ENCODE measurements at regions not wholly inside any gene's neighbourhood (a gene's known extent, or its start where the extent isn't known, plus 50 kb on each side); places are given as distances from the start of the nearest gene placed in this dataset.
"Not testable (repeated sequence)": the region's sequence is repeated elsewhere in the genome, so short reads cannot be mapped to it uniquely, and the experiment has no call there.

GRCh38 chr5:96171973-96172372 is 210.3 kb upstream of the ELL2 start:
- DNase-seq (ENCODE audit: low spot score): not testable (repeated sequence)

GRCh38 chr5:96170481-96171125 is 209.0 kb upstream of the ELL2 start:
- not testable (repeated sequence) for DNase-seq (ENCODE audit: low spot score)

GRCh38 chr5:96168833-96169232 is 207.2 kb upstream of the ELL2 start:
- not testable (repeated sequence) for DNase-seq (ENCODE audit: low spot score)

- DNase-seq (ENCODE audit: low spot score): no peak
Measured at GRCh38 chr5:96159043-96159442, 197.4 kb upstream of the ELL2 start.

GRCh38 chr5:96157841-96158291 is 196.2 kb upstream of the ELL2 start:
- DNase-seq (ENCODE audit: low spot score): no peak

GRCh38 chr5:96157077-96157780 is 195.6 kb upstream of the ELL2 start:
- DNase-seq (ENCODE audit: low spot score): no peak

- DNase-seq (ENCODE audit: low spot score): no peak
Measured at GRCh38 chr5:96155147-96155546, 193.5 kb upstream of the ELL2 start.

GRCh38 chr5:96151891-96152290 is 190.2 kb upstream of the ELL2 start:
- peak; percentile 52 for DNase-seq (ENCODE audit: low spot score)

GRCh38 chr5:96150007-96150406 is 188.4 kb upstream of the ELL2 start:
- no peak for DNase-seq (ENCODE audit: low spot score)

GRCh38 chr5:96149546-96149945 is 187.9 kb upstream of the ELL2 start:
- peak; percentile 39 for DNase-seq (ENCODE audit: low spot score)

GRCh38 chr5:96149021-96149420 is 187.4 kb upstream of the ELL2 start:
- no peak for DNase-seq (ENCODE audit: low spot score)

GRCh38 chr5:96148376-96148775 is 186.7 kb upstream of the ELL2 start:
- no peak for DNase-seq (ENCODE audit: low spot score)

- DNase-seq (ENCODE audit: low spot score): no peak
Measured at GRCh38 chr5:96147866-96148265, 186.2 kb upstream of the ELL2 start.

GRCh38 chr5:96146675-96147074 is 185.0 kb upstream of the ELL2 start:
- peak; percentile 81 for DNase-seq (ENCODE audit: low spot score)

- DNase-seq (ENCODE audit: low spot score): no peak
Measured at GRCh38 chr5:96144289-96144688, 182.6 kb upstream of the ELL2 start.

GRCh38 chr5:96143450-96143849 is 181.8 kb upstream of the ELL2 start:
- DNase-seq (ENCODE audit: low spot score): no peak

GRCh38 chr5:96142786-96143434 is 181.3 kb upstream of the ELL2 start:
- DNase-seq (ENCODE audit: low spot score): no peak

- DNase-seq (ENCODE audit: low spot score): no peak
Measured at GRCh38 chr5:96142184-96142781, 180.6 kb upstream of the ELL2 start.

GRCh38 chr5:96141749-96142148 is 180.1 kb upstream of the ELL2 start:
- DNase-seq (ENCODE audit: low spot score): no peak

- DNase-seq (ENCODE audit: low spot score): no peak
Measured at GRCh38 chr5:96140496-96140895, 178.8 kb upstream of the ELL2 start.

- no peak for DNase-seq (ENCODE audit: low spot score)
Measured at GRCh38 chr5:96140084-96140483, 178.4 kb upstream of the ELL2 start.

- DNase-seq (ENCODE audit: low spot score): no peak
Measured at GRCh38 chr5:96134886-96135285, 173.2 kb upstream of the ELL2 start.

Data from pons (tissue), 1 donor.